Lower leg skin (tissue), 4 donors: ENCODE measurements at regions not wholly inside any gene's neighbourhood (a gene's known extent, or its start where the extent isn't known, plus 50 kb on each side); places are given as distances from the start of the nearest gene placed in this dataset.

Experiments
- DNase-seq, 2 donors: peaks; one replicate each; pipeline ENCODE4 v3.0.0-alpha.2; 2019; ENCODE audit warnings: low spot score in 2 of 2
- H3K4me3 ChIP-seq: fragments of 200-600 bp; sonication (generic); 2 replicates; pipeline ENCODE4 v1.5.1; 2017; ENCODE audit warnings: mild to moderate bottlenecking, low read depth; ENCODE audit not compliant: poor library complexity, severe bottlenecking
- POLR2A ChIP-seq, 2 donors: fragments of 450-650 bp; IDR thresholded peaks; one replicate each; pipeline ENCODE4 v1.6.1; 2016 to 2017; ENCODE audit warnings: antibody characterized with exemption in 2 of 2, mild to moderate bottlenecking in 1 of 2, moderate library complexity in 1 of 2
- WGBS, 2 donors: methylation state at CpG; one replicate each; pipeline ENCODE4 v1.1.5; 2018; 5-methylcytosine and 5-hydroxymethylcytosine counted together
- intact Hi-C: fragments of 100-400 bp; cut with DNase I; formaldehyde crosslinking; loops from one replicate; pipeline ENCODE4 v1.15.0; 2023; ENCODE audit warnings: low total_unique reads
- TF ChIP-seq, protein P1 (sequence below), 3 donors: fragments of 450-650 bp; IDR thresholded peaks; one replicate each; pipeline ENCODE4 v1.5.1; 2016; ENCODE audit warnings: antibody characterized with exemption in 3 of 3, mild to moderate bottlenecking in 3 of 3, moderate library complexity in 2 of 3

DNA sequence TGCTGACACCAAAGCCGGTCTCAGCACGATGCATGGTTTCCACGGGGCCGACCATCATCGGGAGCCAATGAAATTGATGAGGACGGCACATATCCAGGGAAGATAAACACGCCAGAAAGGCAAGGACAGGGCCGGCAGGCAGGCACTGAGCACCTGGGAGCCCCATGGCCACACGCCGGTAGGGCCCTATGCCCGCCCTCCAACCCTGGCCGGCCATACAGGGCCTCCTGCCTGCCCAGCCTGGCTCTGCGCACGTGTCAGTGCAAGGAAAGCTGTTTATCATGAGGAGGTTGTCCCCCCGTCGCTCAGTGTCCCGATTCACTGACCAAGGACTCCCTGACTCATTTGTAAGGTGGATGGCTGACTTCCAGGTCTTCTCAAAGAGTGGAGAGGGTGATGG lies 237.5 kb downstream of the GLI2 start:
- intact Hi-C loops, result no loop called here
- TF ChIP-seq POLR2A (IDR thresholded peaks at IDR 0.05), result no peak
- TF ChIP-seq, protein P1, sequence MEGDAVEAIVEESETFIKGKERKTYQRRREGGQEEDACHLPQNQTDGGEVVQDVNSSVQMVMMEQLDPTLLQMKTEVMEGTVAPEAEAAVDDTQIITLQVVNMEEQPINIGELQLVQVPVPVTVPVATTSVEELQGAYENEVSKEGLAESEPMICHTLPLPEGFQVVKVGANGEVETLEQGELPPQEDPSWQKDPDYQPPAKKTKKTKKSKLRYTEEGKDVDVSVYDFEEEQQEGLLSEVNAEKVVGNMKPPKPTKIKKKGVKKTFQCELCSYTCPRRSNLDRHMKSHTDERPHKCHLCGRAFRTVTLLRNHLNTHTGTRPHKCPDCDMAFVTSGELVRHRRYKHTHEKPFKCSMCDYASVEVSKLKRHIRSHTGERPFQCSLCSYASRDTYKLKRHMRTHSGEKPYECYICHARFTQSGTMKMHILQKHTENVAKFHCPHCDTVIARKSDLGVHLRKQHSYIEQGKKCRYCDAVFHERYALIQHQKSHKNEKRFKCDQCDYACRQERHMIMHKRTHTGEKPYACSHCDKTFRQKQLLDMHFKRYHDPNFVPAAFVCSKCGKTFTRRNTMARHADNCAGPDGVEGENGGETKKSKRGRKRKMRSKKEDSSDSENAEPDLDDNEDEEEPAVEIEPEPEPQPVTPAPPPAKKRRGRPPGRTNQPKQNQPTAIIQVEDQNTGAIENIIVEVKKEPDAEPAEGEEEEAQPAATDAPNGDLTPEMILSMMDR (IDR thresholded peaks at IDR 0.05), result no peak
- WGBS, 2 donors, result 92 to 95% methylated on average over 17 of the region's 17 CpGs

GRCh38 chr2:120974950-120975349 lies 239.3 kb downstream of the GLI2 start:
- DNase-seq, result no peak
- intact Hi-C loops, result no loop called here
- TF ChIP-seq, protein P1 (IDR thresholded peaks at IDR 0.05), result no peak
- WGBS, 2 donors, result 96 to 100% methylated on average over 4 of the region's 4 CpGs
- no peak overlapping the region for H3K4me3 ChIP-seq

More for the DNA sequence above, 237.5 kb downstream of the GLI2 start:
- H3K4me3 ChIP-seq, result no peak overlapping the region
- no peak for DNase-seq

DNA sequence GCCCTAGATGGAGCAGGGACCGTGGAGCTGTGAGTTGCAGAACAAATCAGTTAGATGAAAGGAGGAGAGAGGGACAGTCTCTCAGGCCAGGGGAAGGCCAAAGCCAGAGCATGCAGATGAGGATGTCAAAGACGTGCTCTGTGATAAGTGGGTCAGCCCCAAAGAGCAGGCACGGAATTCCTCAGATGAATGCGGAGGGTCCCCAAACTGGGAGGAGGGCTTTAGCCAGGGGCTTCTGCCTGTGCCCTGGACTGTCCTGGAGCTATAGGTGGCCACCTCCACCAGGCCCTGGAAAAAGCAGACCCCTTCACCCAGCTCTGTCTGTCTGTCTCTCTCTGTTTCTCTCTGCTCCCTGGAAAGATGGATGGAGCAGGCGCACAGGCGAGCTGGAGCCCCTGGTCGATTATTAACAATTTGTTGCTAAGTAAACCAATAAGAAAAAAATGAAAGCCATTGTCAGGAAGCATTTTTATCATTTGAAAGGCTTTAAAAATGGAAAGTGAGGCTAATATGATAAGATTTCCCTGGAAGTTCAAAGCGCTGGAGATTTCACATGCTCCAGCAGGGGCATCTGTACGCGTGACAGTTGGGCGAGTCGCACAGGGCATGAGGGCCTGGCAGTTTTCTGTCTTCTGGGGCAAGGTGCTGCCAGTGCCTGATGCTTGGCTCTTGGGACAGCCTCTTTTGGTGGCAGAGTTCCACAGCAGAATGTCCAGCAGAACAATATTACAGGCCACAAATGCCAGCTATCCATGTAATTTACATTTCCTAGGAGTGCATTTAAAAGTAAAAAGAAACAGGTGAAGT lies 241.0 kb downstream of the GLI2 start:
- DNase-seq, result no peak
- 92 to 95% methylated on average over 12 of the region's 12 CpGs for WGBS, 2 donors
- H3K4me3 ChIP-seq, result no peak overlapping the region
- intact Hi-C loops, result no loop called here
- TF ChIP-seq POLR2A (IDR thresholded peaks at IDR 0.05), result no peak
- TF ChIP-seq, protein P1 (IDR thresholded peaks at IDR 0.05), result no peak

GRCh38 chr2:120977582-120978358 lies 242.1 kb downstream of the GLI2 start:
- DNase-seq, result no peak
- 93 to 94% methylated on average over 25 of the region's 25 CpGs for WGBS, 2 donors
- no peak overlapping the region for H3K4me3 ChIP-seq
- TF ChIP-seq, protein P1 (IDR thresholded peaks at IDR 0.05), result no peak
- no peak for TF ChIP-seq POLR2A (IDR thresholded peaks at IDR 0.05)
- intact Hi-C loops, result no loop called here

DNA sequence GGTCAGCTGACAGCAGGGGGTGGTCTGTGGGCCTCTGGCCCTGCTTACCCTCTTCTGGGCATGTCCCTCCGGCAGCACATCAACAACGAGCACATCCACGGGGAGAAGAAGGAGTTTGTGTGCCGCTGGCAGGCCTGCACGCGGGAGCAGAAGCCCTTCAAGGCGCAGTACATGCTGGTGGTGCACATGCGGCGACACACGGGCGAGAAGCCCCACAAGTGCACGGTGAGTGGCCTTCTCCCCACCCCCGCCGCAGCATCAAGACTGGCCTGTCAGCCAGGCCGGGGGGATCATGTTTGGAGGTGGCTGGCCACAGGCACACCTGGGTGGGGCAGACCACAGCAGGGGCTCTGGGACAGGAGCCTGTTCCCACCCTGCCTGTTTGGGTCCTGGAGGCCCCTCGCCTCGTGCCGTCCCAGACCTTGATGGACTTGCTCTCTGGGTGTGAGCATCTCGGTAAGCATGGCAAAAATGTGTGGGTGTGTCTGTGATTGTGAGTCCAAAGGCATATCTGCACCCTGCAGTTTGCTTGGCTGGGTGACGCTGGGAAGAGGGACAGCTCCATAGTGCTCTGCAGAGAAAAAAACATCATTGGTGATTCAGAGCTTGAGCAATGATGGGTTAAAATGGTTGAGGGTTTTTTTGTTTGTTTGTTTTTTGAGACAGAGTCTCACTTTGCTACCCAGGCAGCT lies 242.8 kb downstream of the GLI2 start:
- DNase-seq, result no peak
- TF ChIP-seq, protein P1 (IDR thresholded peaks at IDR 0.05), result no peak
- TF ChIP-seq POLR2A (IDR thresholded peaks at IDR 0.05), result no peak
- intact Hi-C loops, result no loop called here
- WGBS, 2 donors, result 90 to 94% methylated on average over 19 of the region's 20 CpGs
- no peak overlapping the region for H3K4me3 ChIP-seq
